Trophoblast cell (in vitro differentiated cells and primary cell): ENCODE measurements at regions not wholly inside any gene's neighbourhood (a gene's known extent, or its start where the extent isn't known, plus 50 kb on each side); places are given as distances from the start of the nearest gene placed in this dataset.

ENCODE experiments used
- DNase-seq, 2 donors: peaks; one replicate each; pipeline ENCODE4 v3.0.0-alpha.2; 2016
- H2AFZ ChIP-seq: 2 replicates; pipeline ENCODE4 v1.6.1; 2013; ENCODE audit warnings: low read length, moderate library complexity, mild to moderate bottlenecking; ENCODE audit not compliant: insufficient read depth, poor library complexity
- H2AK5ac ChIP-seq: 2 replicates; pipeline ENCODE4 v1.6.1; 2013; ENCODE audit warnings: mild to moderate bottlenecking, low read length
- H2BK120ac ChIP-seq: 2 replicates; pipeline ENCODE4 v1.6.1; 2013; ENCODE audit warnings: low read length, mild to moderate bottlenecking, moderate library complexity; ENCODE audit not compliant: insufficient read depth, poor library complexity
- H2BK12ac ChIP-seq: 2 replicates; pipeline ENCODE4 v1.6.1; 2013; ENCODE audit warnings: mild to moderate bottlenecking, low read length, moderate library complexity
- H2BK5ac ChIP-seq: 2 replicates; pipeline ENCODE4 v1.6.1; 2013; ENCODE audit warnings: low read length, low read depth, moderate library complexity, mild to moderate bottlenecking; ENCODE audit not compliant: poor library complexity
- H3K14ac ChIP-seq: 2 replicates; pipeline ENCODE4 v1.6.1; 2013; ENCODE audit warnings: mild to moderate bottlenecking, low read length
- H3K18ac ChIP-seq: 2 replicates; pipeline ENCODE4 v1.6.1; 2013; ENCODE audit warnings: mild to moderate bottlenecking, low read length
- H3K23ac ChIP-seq: 2 replicates; pipeline ENCODE4 v1.6.1; 2013; ENCODE audit warnings: low read length
- H3K27ac ChIP-seq: 2 replicates; pipeline ENCODE4 v1.5.1; 2013; ENCODE audit warnings: low read depth, mild to moderate bottlenecking, inconsistent platforms, low read length, moderate library complexity
- H3K27me3 ChIP-seq: 2 replicates; pipeline ENCODE4 v1.6.1; 2013; ENCODE audit warnings: inconsistent platforms, mild to moderate bottlenecking, low read length, moderate library complexity; ENCODE audit not compliant: insufficient read depth
- H3K36me3 ChIP-seq, 2 experiments: 1 replicate in 1 of 2; 2 replicates in 1 of 2; pipeline ENCODE4 v1.6.1; 2013; ENCODE audit warnings: low read length in 2 of 2, mild to moderate bottlenecking in 2 of 2, moderate library complexity in 1 of 2; ENCODE audit not compliant: insufficient read depth in 2 of 2, control insufficient read depth in 1 of 2
- H3K4ac ChIP-seq: 2 replicates; pipeline ENCODE4 v1.6.1; 2013; ENCODE audit warnings: low read depth, mild to moderate bottlenecking, low read length, moderate library complexity
- H3K4me1 ChIP-seq, 2 experiments: 1 replicate in 1 of 2; 2 replicates in 1 of 2; pipeline ENCODE4 v1.6.1; 2013; ENCODE audit warnings: low read length in 2 of 2, mild to moderate bottlenecking in 2 of 2, moderate library complexity in 1 of 2; ENCODE audit not compliant: insufficient read depth in 2 of 2, control insufficient read depth in 1 of 2
- H3K4me2 ChIP-seq: 2 replicates; pipeline ENCODE4 v1.6.1; 2013; ENCODE audit warnings: inconsistent platforms, mild to moderate bottlenecking, low read length, moderate library complexity
- H3K4me3 ChIP-seq: 2 replicates; pipeline ENCODE4 v1.5.1; 2013; ENCODE audit warnings: mild to moderate bottlenecking, low read depth, low read length, inconsistent platforms
- H3K79me1 ChIP-seq: one replicate; pipeline ENCODE4 v1.6.1; 2013; ENCODE audit warnings: low read length
- H3K79me2 ChIP-seq: 2 replicates; pipeline ENCODE4 v1.6.1; 2013; ENCODE audit warnings: low read length, mild to moderate bottlenecking; ENCODE audit not compliant: control insufficient read depth, insufficient read depth, poor library complexity
- H3K9ac ChIP-seq: 2 replicates; pipeline ENCODE4 v1.6.1; 2013; ENCODE audit warnings: mild to moderate bottlenecking, low read length
- H3K9me3 ChIP-seq: 2 replicates; pipeline ENCODE4 v1.6.1; 2013; ENCODE audit warnings: low read depth, mild to moderate bottlenecking, control low read depth, inconsistent platforms, low read length; ENCODE audit not compliant: insufficient read depth
- H4K12ac ChIP-seq: 2 replicates; pipeline ENCODE4 v1.6.1; 2013; ENCODE audit warnings: low read depth, mild to moderate bottlenecking, low read length, moderate library complexity
- H4K8ac ChIP-seq: 2 replicates; pipeline ENCODE4 v1.6.1; 2013; ENCODE audit warnings: low read depth, mild to moderate bottlenecking, low read length, moderate library complexity
- H4K91ac ChIP-seq: one replicate; pipeline ENCODE4 v1.6.1; 2013; ENCODE audit warnings: low read depth, mild to moderate bottlenecking, low read length, moderate library complexity
- WGBS: extraction: QIAGEN DNeasy Blood & Tissue Kit; methylation state at CpG from one replicate; pipeline ENCODE4 v1.1.7; 2013; ENCODE audit warnings: missing lambda C conversion rate; ENCODE audit not compliant: insufficient read length, insufficient coverage; ENCODE audit errors: extremely low coverage; 5-methylcytosine and 5-hydroxymethylcytosine counted together

DNA sequence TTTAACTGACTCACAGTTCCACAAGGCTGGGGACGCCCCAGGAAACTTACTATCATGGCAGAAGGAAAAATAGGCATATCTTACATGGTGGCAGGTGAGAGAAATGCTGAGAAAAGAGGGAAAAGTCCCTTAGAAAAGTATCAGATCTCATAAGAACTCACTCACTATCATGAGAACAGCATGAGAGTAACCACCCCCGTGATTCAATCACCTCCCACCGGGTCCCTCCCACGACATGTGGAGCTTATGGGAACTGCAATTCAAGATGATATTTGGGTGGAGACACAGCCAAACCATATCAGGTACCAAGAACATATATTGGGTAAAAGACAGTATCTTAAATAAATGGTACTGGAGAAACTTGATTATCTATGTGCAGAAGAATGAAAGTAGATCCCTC is 100.3 kb upstream of the FAR2 start:
- WGBS = no CpG with 5 or more reads among the region's 4 CpGs
- no peaks in the 10 kb centered on the region for H3K36me3 ChIP-seq

DNA sequence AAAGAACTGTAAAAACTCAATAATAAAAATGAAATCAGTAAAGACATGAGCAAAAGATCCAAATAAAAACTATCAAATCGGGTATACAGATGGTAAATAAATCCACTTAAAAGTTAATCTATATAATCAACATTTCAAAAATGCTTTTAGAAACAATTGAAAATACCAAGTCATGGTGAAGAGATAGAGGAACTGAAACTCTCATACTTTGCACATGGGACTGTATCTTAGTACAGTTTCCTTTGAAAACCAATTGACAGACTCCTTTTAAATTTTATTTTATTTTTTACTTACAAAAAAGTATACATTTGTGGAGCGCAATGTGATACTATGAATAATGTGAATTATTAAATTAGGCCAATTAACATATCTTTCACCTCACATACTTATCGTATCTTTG is 98.6 kb upstream of the FAR2 start:
- no peak overlapping the region for H2AFZ ChIP-seq
- H3K4me1 ChIP-seq = no peaks in the 10 kb centered on the region
- no peaks in the 10 kb centered on the region for H3K79me2 ChIP-seq
- H3K14ac ChIP-seq = no peak overlapping the region
- H4K8ac ChIP-seq = no peak overlapping the region
- no peak overlapping the region for H3K4me3 ChIP-seq
- no peak overlapping the region for H2BK12ac ChIP-seq
- H2AK5ac ChIP-seq = no peak overlapping the region
- no peak overlapping the region for H3K4ac ChIP-seq
- no peak overlapping the region for H3K27ac ChIP-seq
- no peak overlapping the region for H4K12ac ChIP-seq
- H3K79me1 ChIP-seq = no peaks in the 10 kb centered on the region
- H3K36me3 ChIP-seq = no peaks in the 10 kb centered on the region
- H3K9ac ChIP-seq = no peak overlapping the region
- no CpG with 5 or more reads among the region's 3 CpGs for WGBS
- no peak overlapping the region for H4K91ac ChIP-seq
- H3K18ac ChIP-seq = no peak overlapping the region
- no peaks in the 10 kb centered on the region for H3K27me3 ChIP-seq
- H3K23ac ChIP-seq = no peak overlapping the region
- no peak overlapping the region for H3K4me2 ChIP-seq
- H2BK120ac ChIP-seq = no peak overlapping the region
- no peak for DNase-seq
- no peaks in the 10 kb centered on the region for H3K9me3 ChIP-seq
- H2BK5ac ChIP-seq = no peak overlapping the region

More for the DNA sequence above, 100.3 kb upstream of the FAR2 start:
- H3K4me2 ChIP-seq = no peak overlapping the region
- no peaks in the 10 kb centered on the region for H3K4me1 ChIP-seq
- H3K9ac ChIP-seq = no peak overlapping the region
- no peak overlapping the region for H2AK5ac ChIP-seq
- no peak for DNase-seq
- no peak overlapping the region for H2BK120ac ChIP-seq
- H2BK5ac ChIP-seq = no peak overlapping the region
- no peak overlapping the region for H4K12ac ChIP-seq
- no peak overlapping the region for H4K91ac ChIP-seq
- H4K8ac ChIP-seq = no peak overlapping the region
- no peak overlapping the region for H2BK12ac ChIP-seq
- no peak overlapping the region for H3K18ac ChIP-seq
- H3K4ac ChIP-seq = no peak overlapping the region
- no peak overlapping the region for H3K4me3 ChIP-seq
- H3K23ac ChIP-seq = no peak overlapping the region
- no peaks in the 10 kb centered on the region for H3K79me1 ChIP-seq
- H3K9me3 ChIP-seq = no peaks in the 10 kb centered on the region
- no peak overlapping the region for H3K27ac ChIP-seq
- no peaks in the 10 kb centered on the region for H3K79me2 ChIP-seq
- H2AFZ ChIP-seq = no peak overlapping the region
- no peaks in the 10 kb centered on the region for H3K27me3 ChIP-seq
- H3K14ac ChIP-seq = no peak overlapping the region

- no peak overlapping the region for H3K14ac ChIP-seq
- no peaks in the 10 kb centered on the region for H3K79me2 ChIP-seq
- H2AK5ac ChIP-seq = no peak overlapping the region
- H2AFZ ChIP-seq = no peak overlapping the region
- no peak overlapping the region for H3K4me3 ChIP-seq
- H3K18ac ChIP-seq = no peak overlapping the region
- H3K27ac ChIP-seq = no peak overlapping the region
- no peak overlapping the region for H2BK12ac ChIP-seq
- H3K36me3 ChIP-seq = no peaks in the 10 kb centered on the region
- no peak overlapping the region for H4K91ac ChIP-seq
- no peaks in the 10 kb centered on the region for H3K9me3 ChIP-seq
- H2BK5ac ChIP-seq = no peak overlapping the region
- H3K27me3 ChIP-seq = no peaks in the 10 kb centered on the region
- no peak overlapping the region for H4K8ac ChIP-seq
- H2BK120ac ChIP-seq = no peak overlapping the region
- DNase-seq = no peak
- no peak overlapping the region for H4K12ac ChIP-seq
- no CpG with 5 or more reads among the region's 2 CpGs for WGBS
- no peak overlapping the region for H3K4ac ChIP-seq
- no peak overlapping the region for H3K9ac ChIP-seq
- no peaks in the 10 kb centered on the region for H3K4me1 ChIP-seq
- no peak overlapping the region for H3K23ac ChIP-seq
- no peak overlapping the region for H3K4me2 ChIP-seq
- no peaks in the 10 kb centered on the region for H3K79me1 ChIP-seq
Observed at GRCh38 chr12:29051221-29051620, 97.9 kb upstream of the FAR2 start.

GRCh38 chr12:29053567-29053966 is 95.5 kb upstream of the FAR2 start:
- Histone ChIP-seq H3K9me3 (no peaks in the 10 kb centered on the region), H2AK5ac (no peak overlapping the region), H3K36me3 (no peaks in the 10 kb centered on the region), H3K18ac (no peak overlapping the region), H4K8ac (no peak overlapping the region), H3K14ac (no peak overlapping the region), H2AFZ (no peak overlapping the region), H3K79me2 (no peaks in the 10 kb centered on the region), H3K4me3 (no peak overlapping the region), H3K23ac (no peak overlapping the region), H3K4ac (no peak overlapping the region), H2BK120ac (no peak overlapping the region), H3K4me1 (no peaks in the 10 kb centered on the region), H3K27ac (no peak overlapping the region), H3K4me2 (no peak overlapping the region), H2BK5ac (no peak overlapping the region), H2BK12ac (no peak overlapping the region), H4K91ac (no peak overlapping the region), H3K9ac (no peak overlapping the region), H3K27me3 (no peaks in the 10 kb centered on the region), H3K79me1 (no peaks in the 10 kb centered on the region), H4K12ac (no peak overlapping the region)
- WGBS = no CpG with 5 or more reads among the region's 1 CpG
- peak in 1 of 2 donors; percentile 31 for DNase-seq
